Esophagus squamous epithelium (tissue), 5 donors: ENCODE measurements at regions not wholly inside any gene's neighbourhood (a gene's known extent, or its start where the extent isn't known, plus 50 kb on each side); places are given as distances from the start of the nearest gene placed in this dataset.

ENCODE experiments used
- DNase-seq: peaks from one replicate; lab custom pipeline; 2025; lab: John Stamatoyannopoulos, UW
- H3K27ac ChIP-seq, 4 donors: fragments of 200-600 bp; sonication (generic); one replicate each; pipeline ENCODE4 v1.5.1; 2016 to 2019; ENCODE audit warnings: mild to moderate bottlenecking in 1 of 4
- H3K27me3 ChIP-seq, 4 donors: fragments of 200-600 bp; sonication (generic); 1 replicate in 3 of 4; 2 replicates in 1 of 4; pipeline versions ENCODE4 v1.5.1 to v1.6.0; 2017 to 2021; ENCODE audit warnings: antibody characterized with exemption in 1 of 4
- H3K36me3 ChIP-seq, 3 donors: fragments of 200-600 bp; sonication (generic); one replicate each; pipeline ENCODE4 v1.5.1; 2016 to 2019
- H3K4me1 ChIP-seq, 3 donors: fragments of 200-600 bp; sonication (generic); one replicate each; pipeline ENCODE4 v1.5.1; 2017 to 2019
- H3K4me3 ChIP-seq, 4 donors: fragments of 200-600 bp; sonication (generic); 1 replicate in 3 of 4; 2 replicates in 1 of 4; pipeline ENCODE4 v1.5.1; 2016 to 2019; ENCODE audit warnings: mild to moderate bottlenecking in 2 of 4, moderate library complexity in 1 of 4
- H3K9me3 ChIP-seq, 3 donors: fragments of 200-600 bp; sonication (generic); one replicate each; pipeline ENCODE4 v1.5.1; 2016 to 2019
- POLR2A ChIP-seq, 4 donors: fragments of 450-650 bp; IDR thresholded peaks; one replicate each; pipeline ENCODE4 v1.6.1; 2017; ENCODE audit warnings: antibody characterized with exemption in 4 of 4, mild to moderate bottlenecking in 4 of 4, moderate library complexity in 3 of 4
- WGBS, 2 donors: methylation state at CpG; one replicate each; pipeline ENCODE4 v1.1.5; 2018; 5-methylcytosine and 5-hydroxymethylcytosine counted together
- intact Hi-C: fragments of 100-400 bp; cut with DNase I; formaldehyde crosslinking; loops from one replicate; pipeline ENCODE4 v1.15.0; 2022
- TF ChIP-seq, protein P1 (sequence below), 6 experiments: fragments of 450-650 bp in 4 of 6; fragments of 200-600 bp in 2 of 6; sonication (generic) in 2 of 6; IDR thresholded peaks; one replicate each; pipeline ENCODE4 v1.5.1; 2016 to 2019; ENCODE audit warnings: antibody characterized with exemption in 6 of 6, mild to moderate bottlenecking in 4 of 6, moderate library complexity in 4 of 6
- donor health status: DM: yes; HTN: yes; CAD: no.

DNA sequence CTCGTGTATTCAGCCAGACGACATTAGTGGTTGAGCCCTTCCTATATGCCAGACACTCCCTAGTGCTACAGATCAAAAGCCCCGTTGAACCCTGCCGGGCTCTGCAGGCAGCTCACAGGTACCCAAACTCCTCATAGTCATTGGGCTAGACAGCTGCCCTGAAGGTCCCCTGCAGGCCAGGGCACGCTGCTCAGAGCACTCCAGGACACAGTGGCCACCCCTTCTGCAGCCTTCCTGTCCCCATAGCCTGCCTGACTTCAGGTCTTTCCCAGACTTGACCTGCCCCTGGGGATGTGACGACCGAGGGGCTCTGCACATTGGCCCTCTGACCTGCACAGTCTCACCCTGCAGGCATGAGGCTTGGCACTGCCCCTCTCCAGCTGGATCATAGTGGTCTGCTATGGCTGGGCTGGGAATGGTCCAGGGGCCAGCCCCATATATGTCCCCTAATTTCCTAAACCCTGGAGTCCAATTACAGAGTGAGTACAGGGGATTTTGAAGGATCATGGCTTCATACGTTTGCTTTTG, 64.2 kb upstream of the UBAC2 start:
- no peak overlapping the region for H3K27ac ChIP-seq
- 74 to 81% methylated on average over 5 to 8 of the region's 8 CpGs for WGBS, 2 donors
- no peak overlapping the region for H3K4me3 ChIP-seq
- DNase-seq: no peak
- intact Hi-C loops: no loop called here
- TF ChIP-seq POLR2A (IDR thresholded peaks at IDR 0.05): no peak
- TF ChIP-seq, protein P1, sequence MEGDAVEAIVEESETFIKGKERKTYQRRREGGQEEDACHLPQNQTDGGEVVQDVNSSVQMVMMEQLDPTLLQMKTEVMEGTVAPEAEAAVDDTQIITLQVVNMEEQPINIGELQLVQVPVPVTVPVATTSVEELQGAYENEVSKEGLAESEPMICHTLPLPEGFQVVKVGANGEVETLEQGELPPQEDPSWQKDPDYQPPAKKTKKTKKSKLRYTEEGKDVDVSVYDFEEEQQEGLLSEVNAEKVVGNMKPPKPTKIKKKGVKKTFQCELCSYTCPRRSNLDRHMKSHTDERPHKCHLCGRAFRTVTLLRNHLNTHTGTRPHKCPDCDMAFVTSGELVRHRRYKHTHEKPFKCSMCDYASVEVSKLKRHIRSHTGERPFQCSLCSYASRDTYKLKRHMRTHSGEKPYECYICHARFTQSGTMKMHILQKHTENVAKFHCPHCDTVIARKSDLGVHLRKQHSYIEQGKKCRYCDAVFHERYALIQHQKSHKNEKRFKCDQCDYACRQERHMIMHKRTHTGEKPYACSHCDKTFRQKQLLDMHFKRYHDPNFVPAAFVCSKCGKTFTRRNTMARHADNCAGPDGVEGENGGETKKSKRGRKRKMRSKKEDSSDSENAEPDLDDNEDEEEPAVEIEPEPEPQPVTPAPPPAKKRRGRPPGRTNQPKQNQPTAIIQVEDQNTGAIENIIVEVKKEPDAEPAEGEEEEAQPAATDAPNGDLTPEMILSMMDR (IDR thresholded peaks at IDR 0.05): no peak
- H3K4me1 ChIP-seq: no peaks in the 10 kb centered on the region
- H3K36me3 ChIP-seq: no peaks in the 10 kb centered on the region
- no peaks in the 10 kb centered on the region for H3K9me3 ChIP-seq
- H3K27me3 ChIP-seq: peaks cover 0 to 4% (median 0%) of the 10 kb centered on the region in 4 donors

- Histone ChIP-seq H3K27ac (no peak overlapping the region), H3K4me3 (no peak overlapping the region), H3K9me3 (no peaks in the 10 kb centered on the region), H3K4me1 (no peaks in the 10 kb centered on the region), H3K36me3 (no peaks in the 10 kb centered on the region), H3K27me3 (peaks cover 0 to 10% (median 0%) of the 10 kb centered on the region in 4 donors)
- intact Hi-C loops: no loop called here
- DNase-seq: no peak
- WGBS, 2 donors: 78 to 89% methylated on average over 9 of the region's 9 CpGs
- TF ChIP-seq, protein P1 (IDR thresholded peaks at IDR 0.05): no peak
- TF ChIP-seq POLR2A (IDR thresholded peaks at IDR 0.05): no peak
Observed at GRCh38 chr13:99140831-99141230, 59.8 kb upstream of the UBAC2 start.

- H3K36me3 ChIP-seq: no peaks in the 10 kb centered on the region
- TF ChIP-seq POLR2A (IDR thresholded peaks at IDR 0.05): no peak
- TF ChIP-seq, protein P1 (IDR thresholded peaks at IDR 0.05): no peak
- no peak overlapping the region for H3K27ac ChIP-seq
- no peak overlapping the region for H3K4me3 ChIP-seq
- H3K9me3 ChIP-seq: no peaks in the 10 kb centered on the region
- no peak for DNase-seq
- peaks cover 0 to 10% (median 0%) of the 10 kb centered on the region in 4 donors for H3K27me3 ChIP-seq
- 80% methylated on average over 4 of the region's 4 CpGs for WGBS, 2 donors
- no peaks in the 10 kb centered on the region for H3K4me1 ChIP-seq
- intact Hi-C loops: no loop called here
Observed at GRCh38 chr13:99143904-99144303, 56.8 kb upstream of the UBAC2 start.

DNA sequence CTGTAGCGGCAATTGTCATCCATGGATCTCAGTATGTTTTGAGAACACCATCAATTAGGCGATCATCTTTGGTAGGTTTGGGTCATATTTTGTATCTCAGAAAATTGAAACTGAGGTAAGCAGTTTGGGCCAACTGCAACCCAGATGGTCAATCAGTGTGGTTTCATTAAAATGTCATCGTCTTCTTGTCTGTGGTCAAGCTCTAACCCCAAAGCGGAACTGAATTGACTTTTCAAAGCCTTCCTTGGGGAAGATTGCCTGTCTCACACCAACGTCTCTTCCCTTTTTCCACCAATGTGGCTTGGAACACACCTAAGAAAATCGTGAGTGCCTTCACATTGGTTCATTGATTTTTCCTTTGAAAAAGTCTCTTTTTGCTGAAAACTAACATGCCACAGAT, 56.3 kb upstream of the UBAC2 start:
- no peak for TF ChIP-seq POLR2A (IDR thresholded peaks at IDR 0.05)
- TF ChIP-seq, protein P1 (IDR thresholded peaks at IDR 0.05): no peak
- intact Hi-C loops: no loop called here
- no peak for DNase-seq
- peaks cover 0 to 10% (median 0%) of the 10 kb centered on the region in 4 donors for H3K27me3 ChIP-seq
- H3K27ac ChIP-seq: no peak overlapping the region
- WGBS, 2 donors: 74% methylated on average over 6 of the region's 6 CpGs
- no peaks in the 10 kb centered on the region for H3K4me1 ChIP-seq
- H3K36me3 ChIP-seq: no peaks in the 10 kb centered on the region
- H3K4me3 ChIP-seq: no peak overlapping the region
- no peaks in the 10 kb centered on the region for H3K9me3 ChIP-seq

- peaks cover 0 to 10% (median 0%) of the 10 kb centered on the region in 4 donors for H3K27me3 ChIP-seq
Observed at GRCh38 chr13:99145461-99145860, 55.2 kb upstream of the UBAC2 start.

More at GRCh38 chr13:99145461-99145860, 55.2 kb upstream of the UBAC2 start:
- 77 to 86% methylated on average over 4 of the region's 4 CpGs for WGBS, 2 donors
- H3K36me3 ChIP-seq: no peaks in the 10 kb centered on the region
- intact Hi-C loops: no loop called here
- DNase-seq: no peak
- no peak overlapping the region for H3K4me3 ChIP-seq
- peaks cover 0 to 9% (median 0%) of the 10 kb centered on the region in 3 donors for H3K4me1 ChIP-seq
- no peak overlapping the region for H3K27ac ChIP-seq
- H3K9me3 ChIP-seq: no peaks in the 10 kb centered on the region
- TF ChIP-seq POLR2A (IDR thresholded peaks at IDR 0.05): no peak
